ENCODE measurements at regions not wholly inside any gene's neighbourhood (a gene's known extent, or its start where the extent isn't known, plus 50 kb on each side); places are given as distances from the start of the nearest gene placed in this dataset.

DNA sequence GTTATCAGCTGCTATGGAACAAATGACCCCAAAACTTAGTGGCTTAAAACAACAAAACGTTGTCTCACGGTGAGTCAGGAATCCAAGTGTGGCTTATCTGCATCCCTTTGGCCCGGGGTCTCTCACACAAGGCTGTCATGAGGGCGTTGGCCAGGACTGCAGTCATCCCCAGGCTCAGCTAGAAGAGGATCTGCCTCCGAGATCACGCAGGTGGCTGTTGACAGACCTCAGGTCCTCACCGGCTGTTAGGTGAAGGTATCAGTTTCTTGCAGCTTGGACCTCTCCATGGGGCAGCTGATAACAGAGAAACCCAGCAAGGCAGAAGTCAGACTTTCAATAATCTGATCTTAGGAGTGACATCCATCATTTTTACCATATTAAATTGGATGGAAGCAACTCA, 52.7 kb upstream of the SYT6 start:
- DNase-seq (ENCODE audit: low read depth) (no peak), FAIRE-seq (no peak)
- no peak overlapping the region for H3K4me3 ChIP-seq (ENCODE audit: low read depth, low read length)
- TF ChIP-seq CTCF (IDR thresholded peaks at IDR 0.05; ENCODE audit: insufficient read depth, low read length, severe bottlenecking) = no peak
- H3K27me3 ChIP-seq (ENCODE audit: control insufficient read depth, insufficient read depth, low read length) = peaks cover 3% of the 10 kb centered on the region
- no peaks in the 10 kb centered on the region for H3K36me3 ChIP-seq (ENCODE audit: control insufficient read depth, insufficient read depth, low read length)

DNA sequence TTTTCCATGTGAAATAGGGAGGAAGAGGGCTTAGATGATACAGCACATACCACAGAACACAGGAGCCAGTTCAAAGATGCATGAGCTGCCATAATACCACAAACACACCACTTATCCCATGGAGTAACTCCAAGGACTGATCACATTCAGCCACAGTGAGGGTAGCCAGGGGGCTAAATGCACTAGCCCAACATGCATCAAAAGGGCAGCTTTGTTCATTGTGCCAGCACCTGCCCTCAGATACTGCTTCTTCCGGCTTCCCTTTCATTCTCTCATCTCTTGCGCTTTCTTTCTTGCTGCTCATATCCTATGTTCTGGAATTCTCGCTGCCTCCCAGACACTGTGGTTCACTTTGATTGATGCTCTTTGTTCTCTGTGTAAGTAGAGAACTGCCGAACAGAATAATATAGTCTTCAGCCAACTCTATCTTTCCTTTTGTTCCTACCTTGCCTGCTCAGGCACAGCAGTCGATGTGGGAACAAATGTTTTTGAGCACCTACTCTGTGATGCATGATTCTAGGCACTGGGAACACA, 50.0 kb upstream of the SYT6 start:
- no peak for TF ChIP-seq CTCF (IDR thresholded peaks at IDR 0.05; ENCODE audit: insufficient read depth, low read length, severe bottlenecking)
- Histone ChIP-seq H3K4me3 (ENCODE audit: low read depth, low read length) (no peak overlapping the region), H3K36me3 (ENCODE audit: control insufficient read depth, insufficient read depth, low read length) (no peaks in the 10 kb centered on the region), H3K27me3 (ENCODE audit: control insufficient read depth, insufficient read depth, low read length) (peaks cover 3% of the 10 kb centered on the region)
- FAIRE-seq = no peak
- no peak for DNase-seq (ENCODE audit: low read depth)
